CD4-positive, alpha-beta T cell treated with Interleukin-4 for 1 hour (primary cell): ENCODE measurements at regions not wholly inside any gene's neighbourhood (a gene's known extent, or its start where the extent isn't known, plus 50 kb on each side); places are given as distances from the start of the nearest gene placed in this dataset.

Experiments used
- DNase-seq, 2 donors: peaks; one replicate each; pipeline ENCODE4 v3.0.0-alpha.2; 2020 to 2022

DNA sequence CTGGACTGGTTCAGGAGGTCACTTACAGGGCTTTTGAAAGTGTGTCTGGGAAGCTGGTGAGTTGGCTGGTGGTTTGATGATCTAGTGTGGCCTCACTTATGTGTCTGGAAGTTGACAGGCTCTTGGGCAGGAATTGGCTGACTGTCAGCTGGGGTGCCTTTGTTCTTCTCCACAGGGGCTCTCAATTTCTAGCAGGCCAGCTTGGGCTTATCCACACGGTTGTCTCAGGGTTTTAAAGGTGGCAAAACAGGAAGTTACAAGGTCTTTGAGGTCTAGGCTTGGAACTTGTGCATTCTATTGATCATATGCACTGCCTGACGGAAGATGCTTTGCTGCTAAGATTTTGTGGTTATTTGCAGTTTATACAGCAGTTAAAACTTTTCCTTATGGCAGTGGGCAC lies 52.0 kb upstream of the CELF4 start:
- no peak for DNase-seq
